SK-N-SH (cell line): ENCODE measurements at regions not wholly inside any gene's neighbourhood (a gene's known extent, or its start where the extent isn't known, plus 50 kb on each side); places are given as distances from the start of the nearest gene placed in this dataset.

Experiments
- CTCF ChIA-PET: fragments of 300-600, 350-600 bp; formaldehyde crosslinking; extraction: SDS; loops from one replicate; lab custom pipeline; 2021; lab: Yijun Ruan, JAX
- POLR2A ChIA-PET: fragments of 350-600 bp; sonication (Branson Sonifier 250); formaldehyde crosslinking; extraction: SDS; loops from one replicate; lab custom pipeline; 2020; ENCODE audit warnings: antibody characterized with exemption, inconsistent platforms; lab: Yijun Ruan, JAX
- DNase-seq: peaks from one replicate; pipeline ENCODE4 v3.0.0; 2012
- H2AFZ ChIP-seq: fragments of 200-600 bp; sonication (generic); 2 replicates; pipeline ENCODE4 v1.8.1; 2016; ENCODE audit warnings: antibody characterized with exemption, mild to moderate bottlenecking, low read depth
- H3F3A ChIP-seq: fragments of 200-600 bp; sonication (generic); replicated peaks from 2 replicates; pipeline ENCODE3; 2016; ENCODE audit warnings: antibody characterized with exemption, mild to moderate bottlenecking; ENCODE audit not compliant: insufficient read depth
- H3K27ac ChIP-seq, 2 experiments: fragments of 200-500 bp in 1 of 2; fragments of 200-600 bp in 1 of 2; sonication (Bioruptor generic) in 1 of 2; sonication (generic), shearing (Covaris generic) in 1 of 2; 2 replicates each; pipeline versions ENCODE4 v1.5.1 to v1.6.1; 2014 to 2016; ENCODE audit warnings: low read depth in 2 of 2, inconsistent platforms in 1 of 2, low read length in 1 of 2, mild to moderate bottlenecking in 1 of 2, mixed read lengths in 1 of 2
- H3K27me3 ChIP-seq: fragments of 200-600 bp; sonication (generic), shearing (Covaris generic); 2 replicates; pipeline ENCODE4 v1.6.1; 2016; ENCODE audit warnings: mixed run types; ENCODE audit not compliant: insufficient read depth
- H3K36me3 ChIP-seq, 2 experiments: fragments of 200-500 bp in 1 of 2; fragments of 200-600 bp in 1 of 2; sonication (Bioruptor generic) in 1 of 2; sonication (generic) in 1 of 2; replicated peaks in 1 of 2; 2 replicates each; pipeline versions ENCODE3 to v1.5.1; 2014 to 2016; ENCODE audit warnings: low read length in 1 of 2, mild to moderate bottlenecking in 1 of 2; ENCODE audit not compliant: insufficient read depth in 2 of 2, control insufficient read depth in 1 of 2
- H3K4me1 ChIP-seq, 2 experiments: fragments of 200-500 bp in 1 of 2; fragments of 200-600 bp in 1 of 2; sonication (Bioruptor generic) in 1 of 2; sonication (generic), shearing (Covaris generic) in 1 of 2; 2 replicates each; pipeline versions ENCODE4 v1.5.1 to v1.6.1; 2014 to 2016; ENCODE audit warnings: low read depth in 1 of 2, low read length in 1 of 2, mixed run types in 1 of 2; ENCODE audit not compliant: insufficient read depth in 2 of 2, control insufficient read depth in 1 of 2
- H3K4me2 ChIP-seq: fragments of 200-600 bp; sonication (generic), shearing (Covaris generic); 2 replicates; pipeline ENCODE4 v1.6.1; 2017; ENCODE audit warnings: mixed run types
- H3K4me3 ChIP-seq, 2 experiments: fragments of 200-500 bp in 1 of 2; fragments of 200-600 bp in 1 of 2; sonication (Bioruptor generic) in 1 of 2; sonication (generic), shearing (Covaris generic) in 1 of 2; 2 replicates each; pipeline versions ENCODE4 v1.5.1 to v1.8.1; 2014 to 2016; ENCODE audit warnings: low read depth in 2 of 2, inconsistent platforms in 1 of 2, low read length in 1 of 2, mild to moderate bottlenecking in 1 of 2, mixed read lengths in 1 of 2, moderate library complexity in 1 of 2
- H3K79me2 ChIP-seq: fragments of 200-600 bp; sonication (generic); 2 replicates; pipeline ENCODE4 v1.8.1; 2017; ENCODE audit warnings: mild to moderate bottlenecking; ENCODE audit not compliant: insufficient read depth
- H3K9ac ChIP-seq: fragments of 200-600 bp; sonication (generic); 2 replicates; pipeline ENCODE4 v1.6.1; 2017; ENCODE audit warnings: mixed run types
- H3K9me2 ChIP-seq: fragments of 200-600 bp; sonication (generic); 2 replicates; pipeline ENCODE4 v1.6.1; 2017; ENCODE audit warnings: mixed run types
- H3K9me3 ChIP-seq: fragments of 200-600 bp; sonication (generic); 2 replicates; pipeline ENCODE4 v1.6.1; 2017; ENCODE audit warnings: mixed run types, mild to moderate bottlenecking, moderate library complexity
- H4K20me1 ChIP-seq: fragments of 200-600 bp; sonication (generic); 2 replicates; pipeline ENCODE4 v1.6.1; 2017; ENCODE audit warnings: mild to moderate bottlenecking, mixed run types; ENCODE audit not compliant: insufficient read depth
- CHD2 ChIP-seq: fragments of 150-350 bp; IDR thresholded peaks from 2 replicates; pipeline ENCODE4 v1.6.1; 2018; ENCODE audit warnings: low read length; ENCODE audit not compliant: partially characterized antibody
- ELF1 ChIP-seq: IDR thresholded peaks from 2 replicates; pipeline ENCODE4 v1.4.0; 2012
- EP300 ChIP-seq, 2 experiments: IDR thresholded peaks; 2 replicates each; pipeline versions ENCODE4 v1.4.0 to v1.6.1; 2012; ENCODE audit warnings: borderline replicate concordance in 1 of 2, low read depth in 1 of 2, low read length in 1 of 2
- FOSL2 ChIP-seq: IDR thresholded peaks from 2 replicates; pipeline ENCODE4 v1.4.0; 2012; ENCODE audit warnings: low read depth, mild to moderate bottlenecking, moderate library complexity, borderline replicate concordance
- GATA2 ChIP-seq: sonication (generic); formaldehyde crosslinking; IDR thresholded peaks from 2 replicates; pipeline ENCODE4 v1.5.0; 2020; ENCODE audit warnings: mild to moderate bottlenecking, missing genetic modification reagents
- MEF2A ChIP-seq: IDR thresholded peaks from 2 replicates; pipeline ENCODE4 v1.4.0; 2012; ENCODE audit warnings: low read depth, borderline replicate concordance
- NFIC ChIP-seq: IDR thresholded peaks from 2 replicates; pipeline ENCODE4 v1.4.0; 2012; ENCODE audit warnings: borderline replicate concordance
- NRF1 ChIP-seq: IDR thresholded peaks from 2 replicates; pipeline ENCODE4 v1.6.1; 2012; ENCODE audit warnings: low read depth, mild to moderate bottlenecking, low read length
- RCOR1 ChIP-seq: fragments of 150-350 bp; IDR thresholded peaks from 2 replicates; pipeline ENCODE4 v1.6.1; 2017; ENCODE audit warnings: antibody characterized with exemption, low read length
- RFX5 ChIP-seq: IDR thresholded peaks from 2 replicates; pipeline ENCODE4 v1.6.1; 2012; ENCODE audit warnings: mild to moderate bottlenecking, improper control_type of control experiment, low read length
- RXRA ChIP-seq: IDR thresholded peaks from 2 replicates; pipeline ENCODE4 v1.4.0; 2012; ENCODE audit warnings: low read depth, mild to moderate bottlenecking, borderline replicate concordance
- TCF12 ChIP-seq: IDR thresholded peaks from 2 replicates; pipeline ENCODE4 v1.4.0; 2012
- TEAD4 ChIP-seq: IDR thresholded peaks from 2 replicates; pipeline ENCODE4 v1.4.0; 2012; ENCODE audit warnings: mild to moderate bottlenecking, borderline replicate concordance; ENCODE audit not compliant: insufficient read depth
- YY1 ChIP-seq: IDR thresholded peaks from 2 replicates; pipeline ENCODE4 v1.4.0; 2012; ENCODE audit warnings: low read depth, mild to moderate bottlenecking
- WGBS: methylation state at CpG from one replicate; pipeline ENCODE4 v1.1.6; 2017; ENCODE audit warnings: low lambda C conversion rate; 5-methylcytosine and 5-hydroxymethylcytosine counted together
- TF ChIP-seq, protein P1 (sequence below): IDR thresholded peaks from 2 replicates; pipeline ENCODE4 v1.4.0; 2012; ENCODE audit warnings: low read depth, borderline replicate concordance
- TF ChIP-seq, protein P2 (sequence below): fragments of 200-600 bp; sonication (generic); IDR thresholded peaks from 2 replicates; pipeline ENCODE4 v1.6.1; 2017; ENCODE audit warnings: antibody characterized with exemption, mild to moderate bottlenecking, moderate library complexity
- TF ChIP-seq, protein P3 (sequence below): IDR thresholded peaks from 2 replicates; pipeline ENCODE4 v1.4.0; 2012; ENCODE audit warnings: low read depth
- TF ChIP-seq, protein P4 (sequence below): fragments of 150-350 bp; IDR thresholded peaks from 2 replicates; pipeline ENCODE4 v1.6.1; 2016; ENCODE audit warnings: mild to moderate bottlenecking, low read depth, low read length

DNA sequence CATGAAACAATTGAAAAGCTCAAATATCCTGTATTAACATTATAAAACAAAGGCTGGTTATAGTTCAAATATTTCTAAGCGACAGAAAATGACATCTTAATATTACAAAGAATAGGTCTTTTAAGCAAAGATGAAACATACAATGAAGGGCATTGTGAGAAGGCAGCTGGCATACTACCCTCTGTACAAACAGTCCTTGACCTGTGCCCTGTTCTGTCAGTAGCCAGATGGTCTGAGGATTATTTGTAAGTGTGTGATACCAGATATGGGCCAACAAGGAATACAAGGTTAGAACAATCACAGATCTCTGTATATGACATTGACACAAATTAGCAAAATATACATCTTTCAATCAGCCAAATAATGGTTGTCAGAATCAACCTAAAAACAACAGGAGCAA lies 1350.4 kb downstream of the AMY1C start (continued):
- TF ChIP-seq ELF1, result no peak
- TF ChIP-seq, protein P1, sequence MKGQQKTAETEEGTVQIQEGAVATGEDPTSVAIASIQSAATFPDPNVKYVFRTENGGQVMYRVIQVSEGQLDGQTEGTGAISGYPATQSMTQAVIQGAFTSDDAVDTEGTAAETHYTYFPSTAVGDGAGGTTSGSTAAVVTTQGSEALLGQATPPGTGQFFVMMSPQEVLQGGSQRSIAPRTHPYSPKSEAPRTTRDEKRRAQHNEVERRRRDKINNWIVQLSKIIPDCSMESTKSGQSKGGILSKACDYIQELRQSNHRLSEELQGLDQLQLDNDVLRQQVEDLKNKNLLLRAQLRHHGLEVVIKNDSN, result no peak
- TF ChIP-seq, protein P2, sequence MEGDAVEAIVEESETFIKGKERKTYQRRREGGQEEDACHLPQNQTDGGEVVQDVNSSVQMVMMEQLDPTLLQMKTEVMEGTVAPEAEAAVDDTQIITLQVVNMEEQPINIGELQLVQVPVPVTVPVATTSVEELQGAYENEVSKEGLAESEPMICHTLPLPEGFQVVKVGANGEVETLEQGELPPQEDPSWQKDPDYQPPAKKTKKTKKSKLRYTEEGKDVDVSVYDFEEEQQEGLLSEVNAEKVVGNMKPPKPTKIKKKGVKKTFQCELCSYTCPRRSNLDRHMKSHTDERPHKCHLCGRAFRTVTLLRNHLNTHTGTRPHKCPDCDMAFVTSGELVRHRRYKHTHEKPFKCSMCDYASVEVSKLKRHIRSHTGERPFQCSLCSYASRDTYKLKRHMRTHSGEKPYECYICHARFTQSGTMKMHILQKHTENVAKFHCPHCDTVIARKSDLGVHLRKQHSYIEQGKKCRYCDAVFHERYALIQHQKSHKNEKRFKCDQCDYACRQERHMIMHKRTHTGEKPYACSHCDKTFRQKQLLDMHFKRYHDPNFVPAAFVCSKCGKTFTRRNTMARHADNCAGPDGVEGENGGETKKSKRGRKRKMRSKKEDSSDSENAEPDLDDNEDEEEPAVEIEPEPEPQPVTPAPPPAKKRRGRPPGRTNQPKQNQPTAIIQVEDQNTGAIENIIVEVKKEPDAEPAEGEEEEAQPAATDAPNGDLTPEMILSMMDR, result no peak

DNA sequence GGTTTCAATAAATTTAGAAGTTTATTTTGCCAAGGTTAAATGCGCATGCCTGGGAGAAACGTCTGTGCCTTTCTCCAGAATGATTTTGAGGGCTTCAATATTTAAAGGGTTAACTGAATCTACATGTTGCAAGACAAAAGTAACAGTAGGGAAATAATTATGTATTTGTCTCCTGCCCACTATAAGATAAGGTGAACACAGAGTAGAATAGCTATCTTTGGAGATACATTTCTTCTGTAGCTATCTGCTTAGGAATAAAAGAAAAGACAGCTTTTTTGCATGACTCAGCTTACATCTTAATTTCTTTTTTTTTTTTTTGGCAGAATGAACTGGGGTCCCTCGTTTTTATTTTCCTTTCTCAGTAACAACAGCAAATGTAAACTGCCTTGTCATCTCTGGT lies 1351.6 kb downstream of the AMY1C start:
- Histone ChIP-seq H3K9me3 (no peaks in the 10 kb centered on the region), H3K4me1 (no peaks in the 10 kb centered on the region), H3K27ac (no peak overlapping the region), H3K36me3 (no peaks in the 10 kb centered on the region), H4K20me1 (no peaks in the 10 kb centered on the region), H2AFZ (no peak overlapping the region), H3K27me3 (no peaks in the 10 kb centered on the region), H3K9ac (no peak overlapping the region), H3K4me2 (no peak overlapping the region), H3K9me2 (no peaks in the 10 kb centered on the region), H3K4me3 (no peak overlapping the region), H3F3A (no peaks in the 10 kb centered on the region), H3K79me2 (no peaks in the 10 kb centered on the region)
- DNase-seq, result no peak
- POLR2A ChIA-PET, result no interaction called here
- no peak for TF ChIP-seq YY1
- TF ChIP-seq NFIC, result no peak
- TF ChIP-seq EP300 (IDR thresholded peaks at IDR 0.05; ENCODE audit: borderline replicate concordance in 1 of 2, low read depth in 1 of 2, low read length in 1 of 2), result no peak
- TF ChIP-seq, protein P2, result no peak
- no peak for TF ChIP-seq TCF12
- TF ChIP-seq, protein P3, sequence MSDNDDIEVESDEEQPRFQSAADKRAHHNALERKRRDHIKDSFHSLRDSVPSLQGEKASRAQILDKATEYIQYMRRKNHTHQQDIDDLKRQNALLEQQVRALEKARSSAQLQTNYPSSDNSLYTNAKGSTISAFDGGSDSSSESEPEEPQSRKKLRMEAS, result no peak
- no peak for TF ChIP-seq MEF2A
- TF ChIP-seq FOSL2, result no peak
- TF ChIP-seq RCOR1, result no peak
- TF ChIP-seq NRF1, result no peak
- TF ChIP-seq, protein P4, sequence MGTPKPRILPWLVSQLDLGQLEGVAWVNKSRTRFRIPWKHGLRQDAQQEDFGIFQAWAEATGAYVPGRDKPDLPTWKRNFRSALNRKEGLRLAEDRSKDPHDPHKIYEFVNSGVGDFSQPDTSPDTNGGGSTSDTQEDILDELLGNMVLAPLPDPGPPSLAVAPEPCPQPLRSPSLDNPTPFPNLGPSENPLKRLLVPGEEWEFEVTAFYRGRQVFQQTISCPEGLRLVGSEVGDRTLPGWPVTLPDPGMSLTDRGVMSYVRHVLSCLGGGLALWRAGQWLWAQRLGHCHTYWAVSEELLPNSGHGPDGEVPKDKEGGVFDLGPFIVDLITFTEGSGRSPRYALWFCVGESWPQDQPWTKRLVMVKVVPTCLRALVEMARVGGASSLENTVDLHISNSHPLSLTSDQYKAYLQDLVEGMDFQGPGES, result no peak
- TF ChIP-seq CHD2, result no peak
- no peak for TF ChIP-seq RXRA
- TF ChIP-seq GATA2 (CRISPR knock-in tag), result no peak
- TF ChIP-seq TEAD4, result no peak
- TF ChIP-seq RFX5, result no peak
- 46% methylated on average over 3 of the region's 3 CpGs for WGBS
- CTCF ChIA-PET, result no interaction called here
